ENCODE measurements at regions not wholly inside any gene's neighbourhood (a gene's known extent, or its start where the extent isn't known, plus 50 kb on each side); places are given as distances from the start of the nearest gene placed in this dataset.

DNA sequence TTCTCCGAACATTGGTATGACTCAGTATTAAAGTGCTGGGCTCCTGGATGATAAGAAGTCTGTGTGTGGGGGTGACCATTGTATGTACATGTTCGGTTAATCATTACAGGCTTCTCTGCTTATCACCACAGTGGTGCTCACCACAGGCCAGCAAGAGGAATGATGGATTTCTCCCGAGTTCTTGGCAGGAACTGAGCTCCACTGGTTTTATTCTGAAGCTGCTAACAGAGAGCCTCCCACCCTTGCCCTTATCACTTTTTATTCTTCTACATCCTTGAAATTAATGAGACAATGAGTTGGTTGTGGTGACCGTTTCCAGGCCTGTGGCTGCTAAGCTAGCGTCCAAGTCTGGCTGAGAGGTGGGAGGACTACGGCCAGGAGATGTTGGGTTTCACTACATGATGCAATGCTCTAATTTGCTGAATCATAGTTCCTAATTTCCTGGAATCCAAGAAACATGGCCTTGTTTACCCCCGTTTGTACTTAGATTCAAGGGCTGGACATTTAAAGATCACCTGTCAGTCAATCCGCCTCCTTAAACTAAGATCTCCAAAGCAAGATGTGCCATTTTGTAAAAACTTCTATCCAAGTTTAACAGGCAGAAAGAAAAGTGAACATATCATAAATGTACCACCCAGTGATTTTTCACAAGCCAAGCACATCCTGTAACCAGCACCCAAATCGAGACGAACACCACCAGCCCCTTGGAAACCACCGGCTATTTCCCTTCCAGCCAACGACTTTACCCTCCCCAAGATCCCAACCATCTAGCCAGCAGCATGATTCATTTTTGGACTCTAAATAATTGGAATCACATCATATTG is 172.5 kb downstream of the FOXA2 start (continued):
- TF ChIP-seq, protein P1, sequence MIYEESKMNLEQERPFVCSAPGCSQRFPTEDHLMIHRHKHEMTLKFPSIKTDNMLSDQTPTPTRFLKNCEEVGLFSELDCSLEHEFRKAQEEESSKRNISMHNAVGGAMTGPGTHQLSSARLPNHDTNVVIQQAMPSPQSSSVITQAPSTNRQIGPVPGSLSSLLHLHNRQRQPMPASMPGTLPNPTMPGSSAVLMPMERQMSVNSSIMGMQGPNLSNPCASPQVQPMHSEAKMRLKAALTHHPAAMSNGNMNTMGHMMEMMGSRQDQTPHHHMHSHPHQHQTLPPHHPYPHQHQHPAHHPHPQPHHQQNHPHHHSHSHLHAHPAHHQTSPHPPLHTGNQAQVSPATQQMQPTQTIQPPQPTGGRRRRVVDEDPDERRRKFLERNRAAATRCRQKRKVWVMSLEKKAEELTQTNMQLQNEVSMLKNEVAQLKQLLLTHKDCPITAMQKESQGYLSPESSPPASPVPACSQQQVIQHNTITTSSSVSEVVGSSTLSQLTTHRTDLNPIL (CRISPR knock-in tag; IDR thresholded peaks at IDR 0.05) = no peak
- TF ChIP-seq, protein P2, sequence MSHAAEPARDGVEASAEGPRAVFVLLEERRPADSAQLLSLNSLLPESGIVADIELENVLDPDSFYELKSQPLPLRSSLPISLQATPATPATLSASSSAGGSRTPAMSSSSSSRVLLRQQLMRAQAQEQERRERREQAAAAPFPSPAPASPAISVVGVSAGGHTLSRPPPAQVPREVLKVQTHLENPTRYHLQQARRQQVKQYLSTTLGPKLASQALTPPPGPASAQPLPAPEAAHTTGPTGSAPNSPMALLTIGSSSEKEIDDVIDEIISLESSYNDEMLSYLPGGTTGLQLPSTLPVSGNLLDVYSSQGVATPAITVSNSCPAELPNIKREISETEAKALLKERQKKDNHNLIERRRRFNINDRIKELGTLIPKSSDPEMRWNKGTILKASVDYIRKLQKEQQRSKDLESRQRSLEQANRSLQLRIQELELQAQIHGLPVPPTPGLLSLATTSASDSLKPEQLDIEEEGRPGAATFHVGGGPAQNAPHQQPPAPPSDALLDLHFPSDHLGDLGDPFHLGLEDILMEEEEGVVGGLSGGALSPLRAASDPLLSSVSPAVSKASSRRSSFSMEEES (CRISPR knock-in tag; IDR thresholded peaks at IDR 0.05) = no peak
- 0 out of 2 replicates have a peak, but pooled peaks have one; percentile 59 for TF ChIP-seq KLF16 (IDR thresholded peaks at IDR 0.05)
- TF ChIP-seq ZC3H4 (CRISPR knock-in tag; IDR thresholded peaks at IDR 0.05; ENCODE audit: borderline replicate concordance) = no peak
- no peak for TF ChIP-seq HLTF (IDR thresholded peaks at IDR 0.05)
- TF ChIP-seq MECOM (CRISPR knock-in tag; IDR thresholded peaks at IDR 0.05) = 0 out of 2 replicates have a peak, but pooled peaks have one; percentile 15
- no peak for TF ChIP-seq MCM2 (IDR thresholded peaks at IDR 0.05; ENCODE audit: low read depth)
- 0 out of 4 replicates have a peak, but pooled peaks of 1 of the 2 experiments have one; percentile 48 for TF ChIP-seq HDAC1 (IDR thresholded peaks at IDR 0.05)
- peak; percentile 92 for TF ChIP-seq ZNF263 (CRISPR knock-in tag; IDR thresholded peaks at IDR 0.05; ENCODE audit: borderline replicate concordance)
- TF ChIP-seq GTF2F1 (IDR thresholded peaks at IDR 0.05; ENCODE audit: low read depth, low read length) = no peak
- TF ChIP-seq TEAD1 (CRISPR knock-in tag; IDR thresholded peaks at IDR 0.05) = no peak
- TF ChIP-seq, protein P3, sequence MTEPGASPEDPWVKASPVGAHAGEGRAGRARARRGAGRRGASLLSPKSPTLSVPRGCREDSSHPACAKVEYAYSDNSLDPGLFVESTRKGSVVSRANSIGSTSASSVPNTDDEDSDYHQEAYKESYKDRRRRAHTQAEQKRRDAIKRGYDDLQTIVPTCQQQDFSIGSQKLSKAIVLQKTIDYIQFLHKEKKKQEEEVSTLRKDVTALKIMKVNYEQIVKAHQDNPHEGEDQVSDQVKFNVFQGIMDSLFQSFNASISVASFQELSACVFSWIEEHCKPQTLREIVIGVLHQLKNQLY (CRISPR knock-in tag; conservative IDR thresholded peaks at IDR 0.05) = no peak
- TF ChIP-seq, protein P4, sequence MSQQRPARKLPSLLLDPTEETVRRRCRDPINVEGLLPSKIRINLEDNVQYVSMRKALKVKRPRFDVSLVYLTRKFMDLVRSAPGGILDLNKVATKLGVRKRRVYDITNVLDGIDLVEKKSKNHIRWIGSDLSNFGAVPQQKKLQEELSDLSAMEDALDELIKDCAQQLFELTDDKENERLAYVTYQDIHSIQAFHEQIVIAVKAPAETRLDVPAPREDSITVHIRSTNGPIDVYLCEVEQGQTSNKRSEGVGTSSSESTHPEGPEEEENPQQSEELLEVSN (IDR thresholded peaks at IDR 0.05; ENCODE audit: borderline replicate concordance in 1 of 2, extremely low read depth in 1 of 2, insufficient read depth in 1 of 2, insufficient read length in 1 of 2, low read depth in 1 of 2, low read length in 1 of 2, poor library complexity in 1 of 2, severe bottlenecking in 1 of 2) = peak in 1 of 2 experiments; percentile 16
- TF ChIP-seq, protein P5, sequence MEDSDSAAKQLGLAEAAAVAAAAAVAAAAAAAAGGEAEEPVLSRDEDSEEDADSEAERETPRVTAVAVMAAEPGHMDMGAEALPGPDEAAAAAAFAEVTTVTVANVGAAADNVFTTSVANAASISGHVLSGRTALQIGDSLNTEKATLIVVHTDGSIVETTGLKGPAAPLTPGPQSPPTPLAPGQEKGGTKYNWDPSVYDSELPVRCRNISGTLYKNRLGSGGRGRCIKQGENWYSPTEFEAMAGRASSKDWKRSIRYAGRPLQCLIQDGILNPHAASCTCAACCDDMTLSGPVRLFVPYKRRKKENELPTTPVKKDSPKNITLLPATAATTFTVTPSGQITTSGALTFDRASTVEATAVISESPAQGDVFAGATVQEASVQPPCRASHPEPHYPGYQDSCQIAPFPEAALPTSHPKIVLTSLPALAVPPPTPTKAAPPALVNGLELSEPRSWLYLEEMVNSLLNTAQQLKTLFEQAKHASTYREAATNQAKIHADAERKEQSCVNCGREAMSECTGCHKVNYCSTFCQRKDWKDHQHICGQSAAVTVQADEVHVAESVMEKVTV (CRISPR knock-in tag; IDR thresholded peaks at IDR 0.05) = no peak
- TF ChIP-seq NFRKB (IDR thresholded peaks at IDR 0.05; ENCODE audit: low read depth) = peak; percentile 98
- TF ChIP-seq ZBED1 (IDR thresholded peaks at IDR 0.05) = no peak

Measured in K562 (cell line).